Omental fat pad (tissue), 3 donors: ENCODE measurements at regions not wholly inside any gene's neighbourhood (a gene's known extent, or its start where the extent isn't known, plus 50 kb on each side); places are given as distances from the start of the nearest gene placed in this dataset.

Experiments
- ATAC-seq: fragments of 150-250 bp; one replicate; pipeline ENCODE4 v1.9.1; 2016; ENCODE audit warnings: mild to moderate bottlenecking, moderate library complexity; ENCODE audit not compliant: low FRiP score
- DNase-seq: peaks from one replicate; pipeline ENCODE4 v3.0.0-alpha.2; 2019; ENCODE audit warnings: low spot score
- TF ChIP-seq, protein P1 (sequence below), 3 donors: fragments of 450-650 bp; IDR thresholded peaks; one replicate each; pipeline ENCODE4 v1.5.1; 2016 to 2017; ENCODE audit warnings: antibody characterized with exemption in 3 of 3, mild to moderate bottlenecking in 3 of 3, moderate library complexity in 2 of 3

- ATAC-seq: no peak
Measured at GRCh38 chr7:19407270-19407669, 262.0 kb upstream of the FERD3L start.

GRCh38 chr7:19405541-19405940 lies 260.3 kb upstream of the FERD3L start:
- DNase-seq (no peak), ATAC-seq (peak; percentile 68)
- TF ChIP-seq, protein P1, sequence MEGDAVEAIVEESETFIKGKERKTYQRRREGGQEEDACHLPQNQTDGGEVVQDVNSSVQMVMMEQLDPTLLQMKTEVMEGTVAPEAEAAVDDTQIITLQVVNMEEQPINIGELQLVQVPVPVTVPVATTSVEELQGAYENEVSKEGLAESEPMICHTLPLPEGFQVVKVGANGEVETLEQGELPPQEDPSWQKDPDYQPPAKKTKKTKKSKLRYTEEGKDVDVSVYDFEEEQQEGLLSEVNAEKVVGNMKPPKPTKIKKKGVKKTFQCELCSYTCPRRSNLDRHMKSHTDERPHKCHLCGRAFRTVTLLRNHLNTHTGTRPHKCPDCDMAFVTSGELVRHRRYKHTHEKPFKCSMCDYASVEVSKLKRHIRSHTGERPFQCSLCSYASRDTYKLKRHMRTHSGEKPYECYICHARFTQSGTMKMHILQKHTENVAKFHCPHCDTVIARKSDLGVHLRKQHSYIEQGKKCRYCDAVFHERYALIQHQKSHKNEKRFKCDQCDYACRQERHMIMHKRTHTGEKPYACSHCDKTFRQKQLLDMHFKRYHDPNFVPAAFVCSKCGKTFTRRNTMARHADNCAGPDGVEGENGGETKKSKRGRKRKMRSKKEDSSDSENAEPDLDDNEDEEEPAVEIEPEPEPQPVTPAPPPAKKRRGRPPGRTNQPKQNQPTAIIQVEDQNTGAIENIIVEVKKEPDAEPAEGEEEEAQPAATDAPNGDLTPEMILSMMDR (IDR thresholded peaks at IDR 0.05): no peak

More at GRCh38 chr7:19407270-19407669, 262.0 kb upstream of the FERD3L start:
- no peak for DNase-seq
- TF ChIP-seq, protein P1 (IDR thresholded peaks at IDR 0.05): no peak

GRCh38 chr7:19404912-19405329 lies 259.7 kb upstream of the FERD3L start:
- ATAC-seq (peak; percentile 90), DNase-seq (no peak)
- TF ChIP-seq, protein P1 (IDR thresholded peaks at IDR 0.05): no peak

- TF ChIP-seq, protein P1 (IDR thresholded peaks at IDR 0.05): no peak
- DNase-seq: no peak
- ATAC-seq: no peak
Measured at GRCh38 chr7:19403691-19404090, 258.5 kb upstream of the FERD3L start.

DNA sequence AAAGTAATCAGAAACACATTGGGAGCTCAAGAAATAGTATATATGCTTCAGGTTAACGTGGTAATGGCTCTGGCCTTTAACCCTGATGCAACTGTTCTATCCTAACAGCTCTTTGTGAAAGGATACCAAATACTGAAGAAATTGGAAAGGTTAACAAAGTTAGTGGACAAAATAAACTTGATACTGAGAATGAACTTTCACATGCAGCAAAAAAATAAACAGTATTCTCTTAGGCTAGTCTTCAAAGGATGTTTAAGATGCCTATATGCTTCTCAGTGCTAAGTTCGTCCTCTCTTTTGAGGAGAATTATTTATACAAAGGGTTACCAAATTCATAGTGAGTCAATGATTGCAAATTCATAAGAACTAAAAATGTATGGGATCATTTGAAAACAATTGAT lies 256.2 kb upstream of the FERD3L start:
- no peak for ATAC-seq
- TF ChIP-seq, protein P1 (IDR thresholded peaks at IDR 0.05): no peak
- DNase-seq: no peak

- ATAC-seq (no peak), DNase-seq (no peak)
- TF ChIP-seq, protein P1 (IDR thresholded peaks at IDR 0.05): no peak
Measured at GRCh38 chr7:19400758-19401254, 255.6 kb upstream of the FERD3L start.

DNA sequence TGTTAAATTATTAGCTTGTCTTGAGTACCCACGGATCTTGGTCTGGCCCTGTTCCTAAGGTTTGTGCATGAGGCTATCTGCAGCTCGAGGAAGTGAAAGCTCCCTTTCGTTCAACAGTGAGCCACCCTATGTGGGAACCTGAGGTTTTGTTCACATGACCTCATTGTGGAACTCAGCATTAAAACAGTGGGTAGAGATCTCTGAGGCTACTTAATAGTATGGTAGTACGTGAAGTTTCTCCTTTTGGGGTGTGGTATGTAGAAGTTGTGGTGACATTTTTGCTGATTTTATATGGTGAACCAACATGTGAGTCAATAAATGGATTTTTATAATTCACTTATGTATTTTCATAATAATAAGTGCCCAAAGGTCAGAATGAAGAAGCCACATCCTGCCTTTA lies 252.7 kb upstream of the FERD3L start:
- ATAC-seq: no peak
- DNase-seq: no peak
- TF ChIP-seq, protein P1 (IDR thresholded peaks at IDR 0.05): no peak
